ENCODE measurements at regions not wholly inside any gene's neighbourhood (a gene's known extent, or its start where the extent isn't known, plus 50 kb on each side); places are given as distances from the start of the nearest gene placed in this dataset.

- no peak for TF ChIP-seq CTCF (IDR thresholded peaks at IDR 0.05)
- no peak for TF ChIP-seq POLR2AphosphoS5 (IDR thresholded peaks at IDR 0.05)
- TF ChIP-seq EP300 (IDR thresholded peaks at IDR 0.05), result no peak
- no peak for TF ChIP-seq POLR2A (IDR thresholded peaks at IDR 0.05)
- H3K4me3 ChIP-seq, result no peak overlapping the region
- 88 to 90% methylated on average over 5 of the region's 5 CpGs for WGBS, 2 donors
- peaks cover 0 to 14% (median 5%) of the 10 kb centered on the region in 4 donors for H3K4me1 ChIP-seq
- intact Hi-C loops (cut with DNase I), result no loop called here
- no peak for DNase-seq
- H3K36me3 ChIP-seq, result no peaks in the 10 kb centered on the region
- H3K9me3 ChIP-seq, result no peaks in the 10 kb centered on the region
- no peak overlapping the region for H3K27ac ChIP-seq
- H3K27me3 ChIP-seq, result no peaks in the 10 kb centered on the region
Observed at GRCh38 chr6:138035070-138035469, 72.1 kb downstream of the PERP start.

- WGBS, 2 donors, result 17 to 64% methylated on average over 5 of the region's 5 CpGs
- intact Hi-C loops (cut with DNase I), result no loop called here
- no peaks in the 10 kb centered on the region for H3K9me3 ChIP-seq
- DNase-seq, result no peak
- H3K36me3 ChIP-seq, result no peaks in the 10 kb centered on the region
- peaks cover 0 to 14% (median 3%) of the 10 kb centered on the region in 4 donors for H3K4me1 ChIP-seq
- H3K27ac ChIP-seq, result no peak overlapping the region
- H3K27me3 ChIP-seq, result no peaks in the 10 kb centered on the region
- no peak for TF ChIP-seq POLR2A (IDR thresholded peaks at IDR 0.05)
- TF ChIP-seq EP300 (IDR thresholded peaks at IDR 0.05), result no peak
- TF ChIP-seq CTCF (IDR thresholded peaks at IDR 0.05), result no peak
- no peak for TF ChIP-seq POLR2AphosphoS5 (IDR thresholded peaks at IDR 0.05)
- no peak overlapping the region for H3K4me3 ChIP-seq
Observed at GRCh38 chr6:138036111-138036510, 71.1 kb downstream of the PERP start.

- no peak for DNase-seq
- peaks cover 0 to 5% (median 0%) of the 10 kb centered on the region in 4 donors for H3K4me1 ChIP-seq
- WGBS, 2 donors, result 87 to 89% methylated on average over 4 of the region's 4 CpGs
- no peaks in the 10 kb centered on the region for H3K27me3 ChIP-seq
- TF ChIP-seq POLR2AphosphoS5 (IDR thresholded peaks at IDR 0.05), result no peak
- H3K27ac ChIP-seq, result no peak overlapping the region
- H3K4me3 ChIP-seq, result no peak overlapping the region
- intact Hi-C loops (cut with DNase I), result no loop called here
- no peaks in the 10 kb centered on the region for H3K36me3 ChIP-seq
- H3K9me3 ChIP-seq, result no peaks in the 10 kb centered on the region
Observed at GRCh38 chr6:138037009-138037504, 70.2 kb downstream of the PERP start.

GRCh38 chr6:138038142-138038870 is 68.9 kb downstream of the PERP start:
- intact Hi-C loops (cut with DNase I), result no loop called here
- no peak for TF ChIP-seq EP300 (IDR thresholded peaks at IDR 0.05)
- no peaks in the 10 kb centered on the region for H3K27me3 ChIP-seq
- no peaks in the 10 kb centered on the region for H3K4me1 ChIP-seq
- no peaks in the 10 kb centered on the region for H3K9me3 ChIP-seq
- DNase-seq, result no peak
- 95 to 96% methylated on average over 7 of the region's 7 CpGs for WGBS, 2 donors
- H3K4me3 ChIP-seq, result no peak overlapping the region
- no peaks in the 10 kb centered on the region for H3K36me3 ChIP-seq
- H3K27ac ChIP-seq, result no peak overlapping the region

Data from sigmoid colon (tissue), 6 donors.